ENCODE measurements at regions not wholly inside any gene's neighbourhood (a gene's known extent, or its start where the extent isn't known, plus 50 kb on each side); places are given as distances from the start of the nearest gene placed in this dataset.

DNA sequence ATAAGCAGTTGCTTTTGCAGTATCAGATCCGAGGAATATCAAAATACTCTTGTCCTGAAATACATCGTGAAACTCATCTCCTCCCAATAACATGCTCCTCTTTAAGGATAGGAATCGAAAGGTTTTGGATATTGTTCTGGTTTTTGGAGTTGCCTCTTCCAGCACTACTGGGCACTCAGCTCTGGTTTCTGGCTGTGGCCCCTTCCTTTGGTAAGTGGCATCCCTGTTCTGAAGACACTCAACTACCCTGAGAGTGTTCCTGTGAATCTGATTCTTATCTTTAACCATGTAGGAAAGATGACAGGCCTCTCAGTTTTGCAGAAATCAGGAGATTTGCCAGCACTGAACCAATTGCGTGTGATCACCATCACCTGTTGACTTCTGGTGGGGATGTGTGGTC lies 327.5 kb upstream of the TBL1XR1 start (continued):
- TF ChIP-seq CHD7 (IDR thresholded peaks at IDR 0.05; ENCODE audit: insufficient replicate concordance, low read length): no peak
- TF ChIP-seq CHD2 (IDR thresholded peaks at IDR 0.05; ENCODE audit: low read length): no peak
- no peak for TF ChIP-seq FOSL1 (IDR thresholded peaks at IDR 0.05; ENCODE audit: insufficient read depth, low read depth, low read length)
- TF ChIP-seq SUZ12 (IDR thresholded peaks at IDR 0.05; ENCODE audit: low read length): no peak
- TF ChIP-seq KDM5A (IDR thresholded peaks at IDR 0.05; ENCODE audit: low read length): no peak
